Activated CD4-positive, alpha-beta memory T cell treated with anti-CD3 and anti-CD28 coated beads, Interleukin-2, amount 10 ng/mL, durations not matched to agents 7 days and 5 days (primary cell): ENCODE measurements at regions not wholly inside any gene's neighbourhood (a gene's known extent, or its start where the extent isn't known, plus 50 kb on each side); places are given as distances from the start of the nearest gene placed in this dataset.

Source experiments
- CTCF ChIA-PET: fragments of 350-600 bp; sonication (Branson Sonifier 250); formaldehyde crosslinking; loops from one replicate; lab custom pipeline; 2021; ENCODE audit warnings: antibody characterized with exemption, inconsistent platforms; lab: Charles Lee
- POLR2A ChIA-PET: fragments of 350-600 bp; sonication (Branson Sonifier 250); formaldehyde crosslinking; loops from one replicate; lab custom pipeline; 2021; ENCODE audit warnings: antibody characterized with exemption; lab: Charles Lee
- DNase-seq: peaks from one replicate; pipeline ENCODE4 v3.0.0-alpha.2; 2020
- H3K27ac Mint-ChIP-seq: one replicate; pipeline ENCODE4 v1.8.0; 2021; ENCODE audit warnings: mild to moderate bottlenecking, mixed read lengths
- H3K27me3 Mint-ChIP-seq: one replicate; pipeline ENCODE4 v1.8.0; 2021; ENCODE audit warnings: mixed read lengths
- H3K36me3 Mint-ChIP-seq: one replicate; pipeline ENCODE4 v1.8.0; 2021; ENCODE audit warnings: low read depth, mixed read lengths
- H3K4me1 Mint-ChIP-seq: one replicate; pipeline ENCODE4 v1.8.0; 2021; ENCODE audit warnings: mixed read lengths
- H3K4me3 Mint-ChIP-seq: one replicate; pipeline ENCODE4 v1.8.0; 2021; ENCODE audit warnings: mild to moderate bottlenecking, mixed read lengths
- H3K9me3 Mint-ChIP-seq: one replicate; pipeline ENCODE4 v1.8.0; 2021; ENCODE audit warnings: mixed read lengths

GRCh38 chr17:55829995-55830612, 79.3 kb downstream of the PCTP start:
- Mint-ChIP-seq H3K36me3 (no peaks in the 10 kb centered on the region), H3K27me3 (peaks cover 3% of the 10 kb centered on the region), H3K9me3 (no peaks in the 10 kb centered on the region), H3K4me1 (no peaks in the 10 kb centered on the region), H3K4me3 (no peak overlapping the region), H3K27ac (no peak overlapping the region)
- POLR2A ChIA-PET, result no interaction called here
- DNase-seq, result no peak
- CTCF ChIA-PET, result no interaction called here

DNA sequence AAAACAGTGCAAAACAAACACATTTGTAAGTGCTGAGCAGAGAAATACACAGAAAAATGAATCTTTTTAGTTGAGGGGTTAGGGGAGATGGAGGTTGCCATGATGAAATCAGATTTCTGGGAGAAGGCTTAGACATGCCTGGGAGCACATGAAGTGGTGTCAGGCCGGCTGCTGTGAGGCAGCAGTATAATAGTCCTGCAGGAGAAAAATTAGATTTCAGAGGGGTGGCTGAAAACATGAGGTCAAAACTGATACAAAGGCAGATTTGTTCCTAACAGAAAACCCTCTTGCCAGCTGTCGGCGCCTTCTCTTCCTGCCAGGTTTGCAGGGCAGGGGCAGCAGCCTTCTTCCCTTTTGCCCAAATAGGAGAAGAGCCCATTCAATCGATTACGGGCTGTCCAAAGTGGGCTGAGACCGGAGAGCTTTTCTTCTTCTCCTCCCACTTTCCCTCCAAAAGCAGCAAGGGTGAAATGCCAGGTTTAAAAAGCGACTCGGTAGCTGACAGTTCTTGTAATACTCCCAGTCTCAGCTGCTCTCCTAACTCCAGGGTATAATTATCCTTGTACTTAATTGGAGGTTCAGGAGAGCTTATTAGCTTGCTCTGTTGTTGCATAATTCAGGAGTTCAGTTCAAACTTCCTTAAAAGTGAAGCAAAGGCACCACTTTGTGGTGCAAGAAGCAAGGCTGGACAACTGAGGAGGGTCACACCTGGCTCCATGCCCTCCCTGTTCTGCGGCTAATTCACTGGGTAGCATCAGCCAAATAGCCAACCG, 80.0 kb downstream of the PCTP start:
- no peak for DNase-seq
- Mint-ChIP-seq H3K4me3 (no peak overlapping the region), H3K36me3 (no peaks in the 10 kb centered on the region), H3K27me3 (no peaks in the 10 kb centered on the region), H3K4me1 (no peaks in the 10 kb centered on the region), H3K27ac (no peak overlapping the region), H3K9me3 (no peaks in the 10 kb centered on the region)
- ChIA-PET POLR2A (no interaction called here), CTCF (no interaction called here)

GRCh38 chr17:55833306-55833705, 82.5 kb downstream of the PCTP start:
- H3K4me3 Mint-ChIP-seq, result no peak overlapping the region
- no peak for DNase-seq
- ChIA-PET CTCF (no interaction called here), POLR2A (no interaction called here)
- H3K27me3 Mint-ChIP-seq, result no peaks in the 10 kb centered on the region
- H3K9me3 Mint-ChIP-seq, result no peaks in the 10 kb centered on the region
- no peaks in the 10 kb centered on the region for H3K36me3 Mint-ChIP-seq
- no peak overlapping the region for H3K27ac Mint-ChIP-seq
- no peaks in the 10 kb centered on the region for H3K4me1 Mint-ChIP-seq

DNA sequence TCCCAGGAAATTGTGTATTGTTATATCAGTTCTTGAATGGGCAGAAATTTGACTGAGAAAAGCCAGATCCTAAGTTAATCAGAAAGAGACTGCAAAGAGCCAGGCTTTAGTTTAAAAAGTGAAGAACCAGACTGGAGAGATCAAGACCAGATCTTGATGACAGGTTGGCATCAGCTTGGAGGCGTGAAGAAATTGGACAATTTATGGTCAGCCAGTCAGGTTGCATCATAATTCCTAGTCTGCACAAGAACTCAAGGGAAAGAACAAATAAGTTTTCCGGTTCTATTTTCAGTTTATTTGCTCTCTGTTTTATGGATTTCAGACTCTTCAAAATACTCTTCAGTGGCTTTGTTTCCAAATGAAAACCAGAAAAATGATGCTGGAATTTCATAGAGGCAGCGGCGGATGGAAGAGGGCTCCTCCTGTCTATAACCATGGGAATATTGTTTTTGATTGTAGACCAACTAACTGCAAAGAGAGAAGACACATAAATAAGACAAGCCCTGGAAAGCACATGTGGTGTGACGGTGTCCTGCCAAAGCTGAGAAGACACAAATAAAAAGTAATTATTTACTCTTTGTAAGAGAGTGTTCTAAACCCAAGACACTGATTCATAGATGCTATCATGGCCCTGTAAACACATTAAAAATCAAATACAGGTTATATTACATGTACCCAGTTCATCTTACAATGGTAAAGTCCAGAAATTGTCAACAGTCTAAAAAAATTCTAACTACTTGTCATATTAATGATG, 91.7 kb downstream of the PCTP start:
- no peak overlapping the region for H3K27ac Mint-ChIP-seq
- no peaks in the 10 kb centered on the region for H3K4me1 Mint-ChIP-seq
- ChIA-PET POLR2A (no interaction called here), CTCF (no interaction called here)
- no peak overlapping the region for H3K4me3 Mint-ChIP-seq
- DNase-seq, result no peak
- no peaks in the 10 kb centered on the region for H3K9me3 Mint-ChIP-seq
- H3K27me3 Mint-ChIP-seq, result peaks cover 10% of the 10 kb centered on the region
- H3K36me3 Mint-ChIP-seq, result no peaks in the 10 kb centered on the region

GRCh38 chr17:55843785-55844184, 92.9 kb downstream of the PCTP start:
- POLR2A ChIA-PET, result no interaction called here
- no peak for DNase-seq
- Mint-ChIP-seq H3K27me3 (peaks cover 11% of the 10 kb centered on the region), H3K4me3 (no peak overlapping the region), H3K9me3 (no peaks in the 10 kb centered on the region), H3K36me3 (no peaks in the 10 kb centered on the region), H3K27ac (no peak overlapping the region), H3K4me1 (no peaks in the 10 kb centered on the region)
- CTCF ChIA-PET, result no interaction called here

GRCh38 chr17:55845385-55845784, 94.5 kb downstream of the PCTP start:
- Mint-ChIP-seq H3K36me3 (no peaks in the 10 kb centered on the region), H3K27ac (no peak overlapping the region), H3K4me1 (no peaks in the 10 kb centered on the region), H3K9me3 (no peaks in the 10 kb centered on the region), H3K27me3 (peaks cover 11% of the 10 kb centered on the region), H3K4me3 (no peak overlapping the region)
- CTCF ChIA-PET, result no interaction called here
- POLR2A ChIA-PET, result no interaction called here
- DNase-seq, result no peak

DNA sequence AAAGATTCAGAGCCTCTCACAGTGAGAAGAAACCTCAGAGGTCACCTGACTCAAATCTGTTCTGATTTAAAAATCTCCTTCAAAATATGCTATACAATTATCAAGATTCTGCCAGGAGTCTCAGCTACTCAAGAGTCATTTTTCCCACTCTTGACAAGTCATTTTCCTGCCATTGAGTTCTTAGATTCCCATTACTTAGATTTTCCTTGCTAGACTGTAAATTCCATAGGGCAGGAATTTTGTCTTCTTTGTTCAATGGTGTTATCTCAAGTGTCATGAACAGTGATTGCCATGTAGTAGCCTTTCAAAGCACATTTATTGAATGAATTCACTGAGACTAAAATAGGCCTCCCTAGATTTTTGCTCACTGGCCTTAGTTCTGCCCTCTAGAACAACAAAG, 95.9 kb downstream of the PCTP start:
- Mint-ChIP-seq H3K4me3 (no peak overlapping the region), H3K27me3 (peaks cover 11% of the 10 kb centered on the region), H3K9me3 (no peaks in the 10 kb centered on the region), H3K36me3 (no peaks in the 10 kb centered on the region), H3K4me1 (no peaks in the 10 kb centered on the region), H3K27ac (no peak overlapping the region)
- DNase-seq, result no peak
- POLR2A ChIA-PET, result no interaction called here
- CTCF ChIA-PET, result no interaction called here

GRCh38 chr17:55852734-55853133, 101.9 kb downstream of the PCTP start:
- POLR2A ChIA-PET, result no interaction called here
- Mint-ChIP-seq H3K27ac (no peak overlapping the region), H3K9me3 (no peaks in the 10 kb centered on the region), H3K4me1 (no peaks in the 10 kb centered on the region), H3K27me3 (peaks cover 2% of the 10 kb centered on the region), H3K36me3 (no peaks in the 10 kb centered on the region), H3K4me3 (no peak overlapping the region)
- no peak for DNase-seq
- CTCF ChIA-PET, result no interaction called here

GRCh38 chr17:55859301-55859795, 108.5 kb downstream of the PCTP start:
- CTCF ChIA-PET, result no interaction called here
- no peak for DNase-seq
- Mint-ChIP-seq H3K4me3 (no peak overlapping the region), H3K9me3 (no peaks in the 10 kb centered on the region), H3K36me3 (no peaks in the 10 kb centered on the region), H3K27me3 (peaks cover 2% of the 10 kb centered on the region), H3K4me1 (no peaks in the 10 kb centered on the region), H3K27ac (no peak overlapping the region)
- POLR2A ChIA-PET, result no interaction called here

GRCh38 chr17:55865072-55865762, 114.4 kb downstream of the PCTP start:
- CTCF ChIA-PET, result no interaction called here
- H3K27ac Mint-ChIP-seq, result no peak overlapping the region

DNA sequence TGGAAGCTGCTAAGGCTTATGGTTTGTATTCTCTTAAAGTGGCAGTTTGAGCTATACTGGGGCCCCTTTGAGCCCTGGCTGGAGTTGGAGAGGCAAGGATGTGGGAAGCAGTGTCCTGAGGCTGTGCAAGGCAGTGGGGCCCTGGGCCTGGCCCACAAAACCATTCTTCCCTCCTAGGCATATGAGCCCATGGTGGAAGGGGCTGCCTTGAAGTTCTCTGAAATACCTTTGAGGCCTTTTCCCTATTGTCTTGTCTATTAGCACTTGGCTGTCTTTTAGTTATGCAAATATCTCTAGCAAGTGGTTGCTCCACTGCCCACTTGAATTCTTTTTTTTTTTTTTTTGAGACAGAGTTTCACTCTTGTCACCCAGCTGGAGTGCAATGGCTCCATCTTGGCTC, 119.2 kb downstream of the PCTP start:
- no peaks in the 10 kb centered on the region for H3K36me3 Mint-ChIP-seq
- no peak overlapping the region for H3K27ac Mint-ChIP-seq
- ChIA-PET POLR2A (no interaction called here), CTCF (no interaction called here)
- no peaks in the 10 kb centered on the region for H3K9me3 Mint-ChIP-seq
- no peaks in the 10 kb centered on the region for H3K27me3 Mint-ChIP-seq
- no peak for DNase-seq
- no peaks in the 10 kb centered on the region for H3K4me1 Mint-ChIP-seq
- no peak overlapping the region for H3K4me3 Mint-ChIP-seq

More at GRCh38 chr17:55865072-55865762, 114.4 kb downstream of the PCTP start:
- Mint-ChIP-seq H3K36me3 (no peaks in the 10 kb centered on the region), H3K27me3 (peaks cover 2% of the 10 kb centered on the region), H3K4me1 (no peaks in the 10 kb centered on the region), H3K4me3 (no peak overlapping the region), H3K9me3 (no peaks in the 10 kb centered on the region)
- POLR2A ChIA-PET, result no interaction called here
- DNase-seq, result no peak

DNA sequence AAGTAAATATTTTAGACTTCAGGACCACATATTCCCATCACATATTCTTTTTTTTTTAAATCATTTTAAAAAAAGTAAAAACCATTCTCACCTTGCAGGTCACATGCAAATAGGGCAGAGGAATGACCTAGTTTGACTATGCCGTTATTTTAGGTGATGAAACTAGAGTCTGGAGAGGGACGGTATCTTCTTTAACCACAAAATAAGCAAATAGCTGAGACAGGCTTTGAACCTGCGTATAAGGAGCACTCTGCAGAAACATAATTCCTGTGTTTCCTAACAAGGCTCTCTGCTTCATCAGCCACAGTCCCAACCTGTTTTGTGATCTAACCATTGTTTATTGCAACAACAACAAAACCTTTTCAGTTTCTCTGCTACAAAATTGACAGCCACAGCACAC, 121.5 kb downstream of the PCTP start:
- no peak for DNase-seq
- ChIA-PET POLR2A (no interaction called here), CTCF (no interaction called here)
- Mint-ChIP-seq H3K27me3 (peaks cover 2% of the 10 kb centered on the region), H3K4me3 (no peak overlapping the region), H3K36me3 (no peaks in the 10 kb centered on the region), H3K27ac (no peak overlapping the region), H3K4me1 (no peaks in the 10 kb centered on the region), H3K9me3 (no peaks in the 10 kb centered on the region)
